Keratinocyte (primary cell): ENCODE measurements at regions not wholly inside any gene's neighbourhood (a gene's known extent, or its start where the extent isn't known, plus 50 kb on each side); places are given as distances from the start of the nearest gene placed in this dataset.

Experiments used
- DNase-seq: peaks from one replicate; pipeline ENCODE4 v3.0.0-alpha.2; 2011; ENCODE audit warnings: low read depth, missing footprints, low spot score
- FAIRE-seq: peaks from 2 replicates; lab custom pipeline; 2011; peaks lifted over from hg19 to GRCh38; lab: Jason Lieb, UNC
- H2AFZ ChIP-seq: 2 replicates; pipeline ENCODE4 v1.6.0; 2012; ENCODE audit warnings: low read length, control low read depth, inconsistent platforms; ENCODE audit not compliant: control insufficient read depth
- H3K27ac ChIP-seq: 2 replicates; pipeline ENCODE4 v1.5.1; 2011; ENCODE audit warnings: low read length; ENCODE audit not compliant: control insufficient read depth, insufficient read depth
- H3K27me3 ChIP-seq: 3 replicates; pipeline ENCODE4 v1.6.0; 2011; ENCODE audit warnings: low read length; ENCODE audit not compliant: control insufficient read depth, insufficient read depth; ENCODE audit errors: extremely low read depth
- H3K36me3 ChIP-seq, 2 experiments: 2 replicates in 1 of 2; 3 replicates in 1 of 2; pipeline ENCODE4 v1.5.1; 2011; ENCODE audit warnings: low read length in 2 of 2, mild to moderate bottlenecking in 1 of 2; ENCODE audit not compliant: control insufficient read depth in 2 of 2, insufficient read depth in 2 of 2; ENCODE audit errors: extremely low read depth in 1 of 2
- H3K4me1 ChIP-seq: 3 replicates; pipeline ENCODE4 v1.5.1; 2011; ENCODE audit warnings: low read length; ENCODE audit not compliant: control insufficient read depth, insufficient read depth; ENCODE audit errors: extremely low read depth
- H3K4me2 ChIP-seq: 3 replicates; pipeline ENCODE4 v1.6.0; 2011; ENCODE audit warnings: low read depth, low read length; ENCODE audit not compliant: control insufficient read depth, insufficient read depth; ENCODE audit errors: extremely low read depth
- H3K4me3 ChIP-seq, 3 experiments: fragments of 200-600 bp in 1 of 3; sonication (generic) in 1 of 3; 2 replicates in 2 of 3; 3 replicates in 1 of 3; pipeline ENCODE4 v1.5.1; 2011 to 2016; ENCODE audit warnings: low read length in 3 of 3, mild to moderate bottlenecking in 3 of 3, control low read depth in 2 of 3, inconsistent platforms in 1 of 3, low read depth in 1 of 3, mixed read lengths in 1 of 3, mixed run types in 1 of 3, moderate library complexity in 1 of 3; ENCODE audit not compliant: control insufficient read depth in 2 of 3, insufficient read depth in 2 of 3; ENCODE audit errors: extremely low read depth in 1 of 3
- H3K79me2 ChIP-seq: 2 replicates; pipeline ENCODE4 v1.6.0; 2012; ENCODE audit warnings: low read length; ENCODE audit not compliant: control insufficient read depth, insufficient read depth
- H3K9ac ChIP-seq: 3 replicates; pipeline ENCODE4 v1.6.0; 2011; ENCODE audit warnings: low read length; ENCODE audit not compliant: control insufficient read depth, insufficient read depth; ENCODE audit errors: extremely low read depth
- H3K9me1 ChIP-seq: 3 replicates; pipeline ENCODE4 v1.6.0; 2011; ENCODE audit warnings: low read length; ENCODE audit not compliant: control insufficient read depth, insufficient read depth; ENCODE audit errors: extremely low read depth
- H3K9me3 ChIP-seq: 2 replicates; pipeline ENCODE4 v1.5.1; 2012; ENCODE audit warnings: low read depth, low read length; ENCODE audit not compliant: control insufficient read depth
- H4K20me1 ChIP-seq: 3 replicates; pipeline ENCODE4 v1.6.0; 2011; ENCODE audit warnings: low read length; ENCODE audit not compliant: control insufficient read depth, insufficient read depth; ENCODE audit errors: extremely low read depth
- EZH2 ChIP-seq: IDR thresholded peaks from one replicate; pipeline ENCODE4 v1.6.1; 2012; ENCODE audit warnings: inconsistent platforms, mild to moderate bottlenecking, low read length, moderate library complexity
- dilution Hi-C: fragments of 300-500 bp; cut with MboI; formaldehyde crosslinking; loops from one replicate; pipeline ENCODE4 v1.7.0; 2020; ENCODE audit warnings: low sequenced_read_pairs; ENCODE audit not compliant: extremely low pct_ligation_motif_present
- TF ChIP-seq, protein P1 (sequence below), 3 experiments: IDR thresholded peaks in 1 of 3; conservative IDR thresholded peaks in 1 of 3; optimal IDR thresholded peaks in 1 of 3; 2 replicates in 2 of 3; 3 replicates in 1 of 3; pipeline versions ENCODE3 to v1.5.1; 2011; ENCODE audit warnings: low read length in 3 of 3, mild to moderate bottlenecking in 3 of 3, moderate library complexity in 2 of 3, control low read depth in 1 of 3, inconsistent platforms in 1 of 3; ENCODE audit not compliant: insufficient read depth in 2 of 3; ENCODE audit errors: extremely low read depth in 1 of 3

DNA sequence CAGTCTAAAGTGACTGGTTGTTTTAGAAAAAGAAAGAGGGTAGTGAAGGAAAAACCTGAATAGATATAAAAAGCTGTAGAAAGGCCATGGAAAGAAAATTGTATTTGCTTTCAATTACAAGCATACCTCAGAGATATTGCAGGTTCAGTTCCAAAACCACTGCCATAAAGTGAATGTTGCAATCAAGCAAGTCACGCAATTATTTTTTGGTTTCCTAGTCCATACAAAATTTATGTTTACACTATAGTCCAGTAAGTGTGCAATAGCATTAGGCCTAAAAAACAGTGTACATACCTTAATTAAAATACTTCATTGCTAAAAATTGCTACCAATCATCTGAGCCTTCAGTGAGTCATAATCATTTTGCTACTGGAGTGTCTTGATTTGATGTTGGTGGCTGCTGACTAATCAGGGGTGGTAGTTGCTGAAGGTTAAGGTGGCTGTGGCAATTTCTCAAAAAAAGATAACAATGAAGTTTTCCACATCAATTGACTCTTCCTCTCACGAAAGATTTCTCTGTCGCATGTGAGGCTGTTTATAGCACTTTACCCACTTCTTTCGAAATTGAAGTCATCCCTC is 2003.8 kb upstream of the PIK3C3 start:
- H3K4me2 ChIP-seq: no peak overlapping the region
- no peaks in the 10 kb centered on the region for H3K27me3 ChIP-seq
- H3K36me3 ChIP-seq: no peaks in the 10 kb centered on the region
- no peak for TF ChIP-seq EZH2
- TF ChIP-seq, protein P1, sequence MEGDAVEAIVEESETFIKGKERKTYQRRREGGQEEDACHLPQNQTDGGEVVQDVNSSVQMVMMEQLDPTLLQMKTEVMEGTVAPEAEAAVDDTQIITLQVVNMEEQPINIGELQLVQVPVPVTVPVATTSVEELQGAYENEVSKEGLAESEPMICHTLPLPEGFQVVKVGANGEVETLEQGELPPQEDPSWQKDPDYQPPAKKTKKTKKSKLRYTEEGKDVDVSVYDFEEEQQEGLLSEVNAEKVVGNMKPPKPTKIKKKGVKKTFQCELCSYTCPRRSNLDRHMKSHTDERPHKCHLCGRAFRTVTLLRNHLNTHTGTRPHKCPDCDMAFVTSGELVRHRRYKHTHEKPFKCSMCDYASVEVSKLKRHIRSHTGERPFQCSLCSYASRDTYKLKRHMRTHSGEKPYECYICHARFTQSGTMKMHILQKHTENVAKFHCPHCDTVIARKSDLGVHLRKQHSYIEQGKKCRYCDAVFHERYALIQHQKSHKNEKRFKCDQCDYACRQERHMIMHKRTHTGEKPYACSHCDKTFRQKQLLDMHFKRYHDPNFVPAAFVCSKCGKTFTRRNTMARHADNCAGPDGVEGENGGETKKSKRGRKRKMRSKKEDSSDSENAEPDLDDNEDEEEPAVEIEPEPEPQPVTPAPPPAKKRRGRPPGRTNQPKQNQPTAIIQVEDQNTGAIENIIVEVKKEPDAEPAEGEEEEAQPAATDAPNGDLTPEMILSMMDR (optimal IDR thresholded peaks at IDR 0.05 in 1 of 3, IDR thresholded peaks at IDR 0.05 in 1 of 3, conservative IDR thresholded peaks at IDR 0.05 in 1 of 3; ENCODE audit: extremely low read depth in 1 of 3, insufficient read depth in 2 of 3, low read length in 3 of 3): no peak
- dilution Hi-C loops: no loop called here
- no peak for DNase-seq
- no peak overlapping the region for H3K4me3 ChIP-seq
- no peak overlapping the region for H2AFZ ChIP-seq
- H3K9ac ChIP-seq: no peak overlapping the region
- no peaks in the 10 kb centered on the region for H3K9me3 ChIP-seq
- H4K20me1 ChIP-seq: no peaks in the 10 kb centered on the region
- H3K9me1 ChIP-seq: no peaks in the 10 kb centered on the region
- H3K27ac ChIP-seq: no peak overlapping the region
- peaks cover 14% of the 10 kb centered on the region for H3K4me1 ChIP-seq
- no peak for FAIRE-seq
- no peaks in the 10 kb centered on the region for H3K79me2 ChIP-seq

DNA sequence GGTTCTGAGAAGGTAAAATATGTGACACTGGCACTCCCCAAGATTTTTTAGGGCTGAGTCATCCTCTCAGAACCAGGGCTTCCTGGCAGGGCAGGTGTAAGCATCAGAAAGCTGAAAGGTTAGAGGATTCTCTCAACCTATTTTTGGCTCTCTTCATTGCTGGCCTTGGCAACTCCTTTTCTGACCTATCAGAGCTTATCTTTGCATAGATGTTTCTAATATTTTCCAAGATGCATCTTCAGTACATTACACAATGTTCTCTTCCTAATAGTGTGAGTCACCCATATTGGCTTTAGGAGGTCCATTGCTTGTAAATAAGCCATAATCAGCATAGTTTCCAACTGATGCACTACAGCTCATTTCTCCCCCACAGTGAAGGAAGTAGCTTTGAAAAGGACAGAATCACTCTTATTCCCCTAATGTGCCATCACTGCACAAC is 2008.4 kb upstream of the PIK3C3 start:
- H3K4me2 ChIP-seq: peak overlapping the region; percentile 47
- H3K36me3 ChIP-seq: no peaks in the 10 kb centered on the region
- no peak overlapping the region for H3K4me3 ChIP-seq
- H3K4me1 ChIP-seq: peaks cover 25% of the 10 kb centered on the region
- FAIRE-seq (peak; percentile 91), DNase-seq (peak; percentile 80)
- H3K9me3 ChIP-seq: no peaks in the 10 kb centered on the region
- no peaks in the 10 kb centered on the region for H3K27me3 ChIP-seq
- no peak overlapping the region for H2AFZ ChIP-seq
- H3K9ac ChIP-seq: no peak overlapping the region
- no peaks in the 10 kb centered on the region for H3K9me1 ChIP-seq
- dilution Hi-C loops: no loop called here
- no peaks in the 10 kb centered on the region for H4K20me1 ChIP-seq
- TF ChIP-seq, protein P1 (optimal IDR thresholded peaks at IDR 0.05 in 1 of 3, IDR thresholded peaks at IDR 0.05 in 1 of 3, conservative IDR thresholded peaks at IDR 0.05 in 1 of 3; ENCODE audit: extremely low read depth in 1 of 3, insufficient read depth in 2 of 3, low read length in 3 of 3): no peak
- no peak for TF ChIP-seq EZH2
- H3K27ac ChIP-seq: peak overlapping the region; percentile 53
- no peaks in the 10 kb centered on the region for H3K79me2 ChIP-seq
